ENCODE measurements at regions not wholly inside any gene's neighbourhood (a gene's known extent, or its start where the extent isn't known, plus 50 kb on each side); places are given as distances from the start of the nearest gene placed in this dataset.
"Not testable (repeated sequence)": the region's sequence is repeated elsewhere in the genome, so short reads cannot be mapped to it uniquely, and the experiment has no call there.

DNA sequence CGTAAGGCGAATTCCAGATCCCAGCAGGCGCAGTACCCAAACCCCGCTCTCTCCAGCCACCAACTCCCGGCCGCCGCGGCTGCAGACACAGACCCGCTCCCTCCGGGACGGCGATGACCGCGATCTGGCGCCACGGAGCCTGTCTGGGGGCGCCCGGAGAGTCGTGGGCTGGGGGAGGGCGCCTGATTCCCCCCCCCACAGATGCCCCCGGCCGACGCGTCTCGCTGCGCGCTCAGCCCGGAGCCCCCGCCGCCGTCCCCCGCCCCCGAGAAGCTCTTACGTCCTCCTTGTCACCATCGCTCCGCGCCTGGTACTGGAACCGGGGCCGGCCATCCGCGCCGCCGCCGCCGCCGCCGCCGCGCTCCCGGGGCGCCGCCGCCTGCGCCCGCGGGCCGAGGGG, 173.6 kb downstream of the ATP6V0E2 start:
- DNase-seq, result not testable (repeated sequence)

- DNase-seq, result not testable (repeated sequence)
Observed at GRCh38 chr7:150047772-150048171, 174.0 kb downstream of the ATP6V0E2 start.

- DNase-seq, result not testable (repeated sequence)
Observed at GRCh38 chr7:150048244-150049011, 174.7 kb downstream of the ATP6V0E2 start.

- peak; percentile 2 for DNase-seq
Observed at GRCh38 chr7:150049012-150049655, 175.4 kb downstream of the ATP6V0E2 start.

DNA sequence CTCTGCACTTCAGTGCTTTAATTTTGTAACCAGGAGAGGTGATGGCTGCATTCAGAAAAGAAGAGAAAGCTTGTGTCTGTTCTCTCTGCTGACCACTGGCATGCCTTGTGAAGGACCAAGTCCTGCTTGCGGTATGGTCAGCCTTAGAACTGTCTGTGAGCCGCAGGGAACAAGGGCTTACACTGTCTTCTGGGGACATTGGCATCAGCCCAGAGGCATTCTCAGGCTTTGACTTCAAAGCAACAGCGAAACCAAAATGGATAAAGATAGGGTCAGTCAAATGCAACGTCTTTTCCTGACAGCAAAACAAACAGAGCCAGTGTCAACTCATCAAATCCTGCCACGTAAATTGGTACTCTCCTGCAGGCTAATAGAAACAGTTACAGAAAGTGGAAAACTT, 179.6 kb downstream of the ATP6V0E2 start:
- DNase-seq, result not testable (repeated sequence)

DNA sequence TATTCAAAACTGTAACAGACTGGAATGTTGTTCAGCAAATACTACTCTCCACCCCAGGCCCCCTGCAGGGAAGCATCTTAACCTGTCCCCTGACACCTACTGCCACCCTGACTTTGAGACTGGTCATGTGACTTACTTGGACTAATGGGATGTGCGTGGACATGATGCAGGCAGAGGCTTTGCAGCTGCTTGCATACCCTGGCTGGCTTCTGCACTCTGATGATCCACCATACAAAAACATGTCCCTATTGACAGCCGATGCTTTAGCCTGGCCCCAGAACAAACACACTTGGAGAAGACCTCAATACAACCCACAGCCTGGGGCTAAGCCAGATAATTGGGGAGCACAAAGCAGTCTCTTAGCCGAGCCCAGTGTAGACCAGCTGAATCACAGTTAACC, 180.5 kb downstream of the ATP6V0E2 start:
- DNase-seq, result not testable (repeated sequence)

DNA sequence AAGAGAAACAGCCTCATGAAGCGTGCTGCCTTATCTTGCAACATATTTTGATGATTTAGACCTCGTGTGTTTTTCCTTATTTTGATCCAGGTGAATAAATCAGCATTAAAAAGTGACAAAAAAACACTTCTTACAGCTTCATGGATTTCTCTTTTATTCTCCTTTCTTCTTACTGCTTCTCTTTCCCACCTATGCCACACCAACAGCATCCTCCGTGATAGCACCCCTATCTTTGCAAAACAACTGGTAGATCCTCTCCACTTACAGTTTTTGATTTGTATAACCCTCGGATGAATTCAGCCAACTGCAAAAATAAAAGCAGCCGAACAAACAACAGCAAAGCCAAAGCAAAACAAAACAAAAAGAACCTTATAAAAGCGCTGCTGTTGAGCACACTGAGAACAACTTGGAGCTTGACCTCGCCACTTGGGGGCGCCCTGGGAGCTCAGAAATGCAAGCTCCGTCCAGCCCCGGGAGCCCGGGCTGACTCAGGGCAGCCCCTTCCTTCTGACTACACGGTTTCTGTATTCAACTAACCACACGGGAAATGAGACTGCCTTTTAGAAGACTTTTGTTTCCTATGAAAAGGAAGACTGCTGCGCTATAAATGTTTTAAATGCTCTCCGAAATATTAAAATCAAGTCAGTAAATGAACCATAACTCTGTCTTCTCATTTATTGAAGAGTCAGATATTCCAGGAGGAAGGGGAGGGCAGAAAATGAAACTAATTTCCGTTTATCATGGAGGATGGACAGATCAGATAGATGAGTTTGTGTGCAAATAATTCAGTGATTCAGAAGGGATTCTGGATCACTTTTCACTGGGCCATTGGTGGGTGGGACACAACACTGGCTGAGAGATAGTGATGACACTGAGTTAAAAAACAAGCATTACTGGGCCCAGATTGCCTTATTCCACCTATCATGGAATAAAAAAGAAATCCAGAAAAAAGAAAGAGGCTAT, 186.8 kb downstream of the ATP6V0E2 start:
- not testable (repeated sequence) for DNase-seq

DNA sequence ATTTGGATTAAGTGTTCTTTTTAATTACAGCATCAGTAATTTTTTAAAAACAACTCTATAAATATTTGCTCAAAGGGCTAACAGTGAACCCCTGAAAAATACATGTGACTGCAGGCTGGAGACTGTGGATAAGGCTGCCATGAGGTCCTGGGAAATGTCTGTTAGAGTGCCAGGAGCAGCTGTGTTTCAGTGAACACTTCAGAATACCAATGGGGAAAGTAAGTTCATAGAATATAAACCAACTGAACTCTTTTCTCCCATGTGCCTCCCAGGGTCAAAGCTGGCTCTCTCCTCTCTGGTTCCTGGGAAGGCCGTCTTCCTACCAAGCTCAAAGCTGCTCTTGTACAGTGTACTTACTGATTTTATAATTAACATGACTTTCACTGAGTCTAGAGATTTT, 189.4 kb downstream of the ATP6V0E2 start:
- DNase-seq, result not testable (repeated sequence)

DNA sequence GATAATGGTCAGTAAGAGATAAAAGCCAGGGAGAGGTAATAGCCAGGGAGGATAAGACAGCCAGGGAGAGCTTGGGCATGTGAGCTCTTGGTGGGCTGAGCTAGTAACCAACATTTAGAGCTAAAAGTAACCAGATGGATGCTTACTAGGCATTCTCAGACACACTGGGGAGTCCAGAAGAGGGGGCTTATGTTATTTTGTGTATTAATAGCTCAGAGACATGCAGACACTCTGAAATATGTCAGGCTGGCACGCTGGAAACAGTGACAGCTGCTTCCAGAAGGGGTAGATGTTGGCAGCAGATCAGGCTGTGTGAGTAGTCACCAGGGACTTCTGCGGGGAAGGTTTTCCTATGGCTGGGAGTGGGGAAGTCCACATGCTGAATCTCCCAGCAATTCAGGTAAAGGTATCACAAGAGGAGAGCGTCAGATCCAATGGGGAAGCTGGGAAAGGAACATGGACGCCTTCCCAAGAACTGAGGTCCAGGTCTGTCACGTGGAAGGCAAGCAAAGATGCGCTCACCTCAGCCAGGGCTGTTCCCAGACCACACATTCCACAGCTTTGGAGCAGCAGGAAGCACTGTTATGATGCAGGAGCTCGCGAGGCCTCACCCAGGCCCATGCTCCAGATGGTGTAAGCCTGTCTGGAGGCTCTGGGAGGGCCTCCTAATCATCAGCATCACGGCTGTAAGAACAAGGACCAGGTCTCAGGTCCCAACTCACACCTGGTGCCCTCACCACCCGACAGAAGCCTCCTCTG, 196.0 kb downstream of the ATP6V0E2 start:
- not testable (repeated sequence) for DNase-seq

- not testable (repeated sequence) for DNase-seq
Observed at GRCh38 chr7:150077543-150077942, 203.8 kb downstream of the ATP6V0E2 start.

DNA sequence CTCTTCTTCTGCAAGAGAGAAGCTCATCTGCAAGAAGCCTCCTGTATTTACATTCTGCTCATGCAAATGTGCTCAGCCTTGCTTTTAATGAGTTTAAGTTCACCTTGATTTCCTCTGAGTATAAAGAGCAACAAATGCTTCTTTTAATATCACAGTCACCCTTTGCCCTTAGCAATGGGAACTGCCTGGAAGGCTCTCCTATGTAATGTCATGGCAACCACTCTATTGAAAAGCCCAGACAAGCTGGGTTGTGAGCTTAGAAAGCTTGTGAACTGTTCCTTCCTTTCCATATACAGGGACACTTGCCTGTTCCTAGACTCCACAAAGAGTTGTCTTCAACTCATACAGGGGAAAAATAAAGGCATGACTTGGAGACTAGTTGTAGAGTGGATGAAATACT, 208.1 kb downstream of the ATP6V0E2 start:
- not testable (repeated sequence) for DNase-seq

GRCh38 chr7:150084724-150085123, 211.0 kb downstream of the ATP6V0E2 start:
- DNase-seq, result not testable (repeated sequence)

DNA sequence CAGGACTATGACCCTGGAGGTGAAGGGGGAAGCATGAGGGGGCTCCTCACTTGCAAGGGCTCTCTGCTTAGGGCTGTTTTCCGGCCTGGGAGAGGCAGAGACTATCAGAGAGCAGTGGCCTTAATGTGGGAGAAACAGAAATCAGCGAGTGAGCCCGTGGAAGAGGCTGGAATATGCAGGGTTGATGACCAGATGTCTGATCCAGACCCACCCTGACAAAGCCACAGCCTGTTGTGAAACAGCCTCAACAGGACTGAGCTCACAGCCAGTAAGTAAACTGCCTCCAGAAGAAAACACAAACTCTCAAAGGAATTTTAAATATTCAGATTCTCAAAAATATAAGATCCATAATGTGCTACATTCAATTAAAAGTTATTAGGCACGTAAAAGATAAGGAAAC, 213.7 kb downstream of the ATP6V0E2 start:
- not testable (repeated sequence) for DNase-seq

DNA sequence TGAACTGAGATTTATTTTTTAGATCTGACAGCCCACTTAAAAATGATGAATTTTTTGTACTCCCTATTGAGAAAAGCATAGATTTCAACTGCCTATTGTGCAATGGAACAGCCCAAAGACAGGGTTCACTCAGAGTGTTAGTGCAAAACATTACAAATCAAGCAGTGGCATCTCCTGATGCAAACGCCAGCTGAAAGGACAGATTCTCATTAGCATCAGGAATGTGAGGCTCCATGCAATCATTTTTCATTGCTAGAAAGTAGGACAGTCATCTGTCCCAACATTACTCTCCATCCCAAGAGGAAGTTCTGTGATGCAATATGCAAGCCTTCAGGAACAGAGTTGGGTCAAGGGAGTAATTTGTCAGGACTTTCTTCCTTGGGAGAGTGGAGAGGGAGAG, 215.4 kb downstream of the ATP6V0E2 start:
- not testable (repeated sequence) for DNase-seq

DNA sequence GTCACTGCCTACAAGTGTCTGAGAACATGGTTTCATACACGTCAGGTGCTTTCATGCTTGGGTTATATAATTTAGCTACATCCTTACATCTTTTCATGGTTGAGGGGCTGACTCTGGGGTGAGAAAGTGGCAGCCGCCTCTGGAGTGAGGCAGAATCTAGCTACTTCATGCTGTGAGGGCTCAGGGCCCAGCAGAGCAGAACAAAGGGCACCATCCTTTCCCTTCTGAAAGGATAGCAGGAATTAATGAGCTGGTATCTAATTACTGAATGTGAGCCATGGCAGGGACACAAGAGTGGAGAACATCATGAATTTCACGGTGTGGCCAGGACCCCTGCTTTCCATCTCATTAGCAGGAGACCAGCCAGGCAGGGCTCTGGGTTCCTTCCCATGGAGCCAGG, 217.0 kb downstream of the ATP6V0E2 start:
- DNase-seq, result not testable (repeated sequence)

DNA sequence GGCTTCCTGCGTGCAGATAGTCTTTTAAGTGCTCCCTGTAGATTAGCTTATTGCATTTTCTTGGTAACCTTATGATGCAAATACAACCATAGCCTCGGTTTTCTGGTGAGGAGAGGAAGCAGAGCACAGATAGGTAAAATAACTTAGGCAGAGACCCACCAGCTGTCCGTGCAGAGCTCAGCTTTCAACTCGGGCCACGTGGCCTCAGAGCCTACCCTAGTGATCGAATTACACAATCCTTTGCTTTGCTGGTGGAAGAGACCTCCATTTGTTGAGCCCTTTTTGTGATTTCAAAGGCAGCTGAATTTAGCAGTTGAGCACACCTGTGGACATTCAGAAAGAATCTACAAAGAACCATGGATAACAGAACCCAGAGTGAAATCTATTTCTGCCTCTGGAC, 220.1 kb downstream of the ATP6V0E2 start:
- DNase-seq, result not testable (repeated sequence)

GRCh38 chr7:150096213-150096994, 222.6 kb downstream of the ATP6V0E2 start:
- not testable (repeated sequence) for DNase-seq

DNA sequence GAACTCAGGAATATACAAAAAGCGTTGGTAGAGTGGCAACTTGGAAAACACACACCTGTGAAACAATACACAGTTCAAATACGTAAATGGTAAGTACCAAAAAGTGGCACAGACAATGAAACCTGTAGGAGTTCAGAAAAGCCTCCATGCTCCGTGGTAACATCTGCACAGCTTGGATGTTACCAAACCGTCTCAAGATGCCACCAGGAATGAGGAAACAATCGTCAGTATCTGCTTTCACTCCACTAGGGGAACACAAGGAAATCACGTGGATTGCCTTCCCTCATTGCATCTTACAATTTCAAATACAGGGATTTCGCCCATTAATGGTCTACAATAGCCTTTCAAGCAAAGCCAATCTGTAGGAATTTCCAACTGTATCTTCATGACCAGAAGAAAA, 224.6 kb upstream of the LRRC61 start:
- DNase-seq, result not testable (repeated sequence)

- DNase-seq, result not testable (repeated sequence)
Observed at GRCh38 chr7:150101282-150101681, 221.9 kb upstream of the LRRC61 start.

- DNase-seq, result not testable (repeated sequence)
Observed at GRCh38 chr7:150107283-150107682, 215.9 kb upstream of the LRRC61 start.

GRCh38 chr7:150110375-150110820, 212.8 kb upstream of the LRRC61 start:
- DNase-seq, result not testable (repeated sequence)

Data from fibroblast of skin of right biceps (primary cell).